Activated naive CD4-positive, alpha-beta T cell treated with anti-CD3 and anti-CD28 coated beads, Interleukin-2, amount 50 U/mL, for 24 hours (primary cell): ENCODE measurements at regions not wholly inside any gene's neighbourhood (a gene's known extent, or its start where the extent isn't known, plus 50 kb on each side); places are given as distances from the start of the nearest gene placed in this dataset.

Experiments
- H3K27ac Mint-ChIP-seq: one replicate; pipeline ENCODE4 v1.8.0; 2021; ENCODE audit warnings: mild to moderate bottlenecking, mixed read lengths
- H3K27me3 Mint-ChIP-seq: one replicate; pipeline ENCODE4 v1.8.0; 2021; ENCODE audit warnings: mixed read lengths
- H3K36me3 Mint-ChIP-seq: one replicate; pipeline ENCODE4 v1.8.0; 2021; ENCODE audit warnings: mixed read lengths
- H3K4me1 Mint-ChIP-seq: one replicate; pipeline ENCODE4 v1.8.0; 2021; ENCODE audit warnings: mixed read lengths
- H3K4me3 Mint-ChIP-seq: one replicate; pipeline ENCODE4 v1.8.0; 2021; ENCODE audit warnings: mild to moderate bottlenecking, mixed read lengths
- H3K9me3 Mint-ChIP-seq: one replicate; pipeline ENCODE4 v1.8.0; 2021; ENCODE audit warnings: mixed read lengths

DNA sequence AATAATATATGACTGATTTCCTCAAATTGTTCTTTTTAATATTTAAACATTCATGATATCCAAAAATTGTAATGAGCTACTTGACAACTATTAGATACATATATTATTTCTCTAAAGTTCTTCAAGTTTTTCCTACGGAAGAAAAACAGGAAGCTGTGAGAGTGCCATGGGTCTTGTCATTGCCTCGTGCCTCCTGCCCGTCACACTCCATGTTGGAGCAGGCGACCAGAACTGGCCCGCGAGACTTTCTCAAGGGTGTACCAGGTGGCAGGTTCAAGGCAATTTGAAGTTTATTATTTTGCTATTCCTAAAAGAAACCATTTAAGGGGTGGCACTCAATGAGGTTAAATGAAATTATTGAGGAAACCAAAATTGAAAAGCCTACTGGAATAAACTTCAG, 337.2 kb downstream of the HACE1 start:
- Mint-ChIP-seq H3K4me1 (peaks cover 5% of the 10 kb centered on the region), H3K9me3 (no peaks in the 10 kb centered on the region), H3K27me3 (peaks cover 5% of the 10 kb centered on the region), H3K4me3 (no peak overlapping the region), H3K27ac (no peak overlapping the region), H3K36me3 (no peaks in the 10 kb centered on the region)

DNA sequence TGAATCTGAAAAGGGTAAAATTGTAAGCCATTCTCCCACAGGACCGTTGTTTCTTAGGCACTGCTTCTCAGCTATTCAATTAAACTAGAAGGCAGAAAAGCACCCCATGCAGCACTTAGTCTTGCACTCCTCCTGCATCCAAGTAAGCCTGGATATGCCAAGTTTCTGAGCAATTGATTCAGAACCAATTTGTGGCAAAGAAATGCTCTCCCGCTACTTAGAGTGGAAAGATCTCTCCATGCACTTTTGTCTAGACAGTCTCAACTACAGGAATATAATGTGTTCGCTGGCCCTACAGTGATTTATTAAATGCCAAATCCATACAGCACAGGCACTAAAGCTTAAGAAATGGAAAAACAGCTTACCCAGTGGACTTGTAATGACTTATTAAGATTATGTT, 338.5 kb downstream of the HACE1 start:
- H3K27me3 Mint-ChIP-seq = peaks cover 5% of the 10 kb centered on the region
- no peak overlapping the region for H3K27ac Mint-ChIP-seq
- no peaks in the 10 kb centered on the region for H3K9me3 Mint-ChIP-seq
- H3K36me3 Mint-ChIP-seq = no peaks in the 10 kb centered on the region
- no peak overlapping the region for H3K4me3 Mint-ChIP-seq
- peaks cover 5% of the 10 kb centered on the region for H3K4me1 Mint-ChIP-seq

DNA sequence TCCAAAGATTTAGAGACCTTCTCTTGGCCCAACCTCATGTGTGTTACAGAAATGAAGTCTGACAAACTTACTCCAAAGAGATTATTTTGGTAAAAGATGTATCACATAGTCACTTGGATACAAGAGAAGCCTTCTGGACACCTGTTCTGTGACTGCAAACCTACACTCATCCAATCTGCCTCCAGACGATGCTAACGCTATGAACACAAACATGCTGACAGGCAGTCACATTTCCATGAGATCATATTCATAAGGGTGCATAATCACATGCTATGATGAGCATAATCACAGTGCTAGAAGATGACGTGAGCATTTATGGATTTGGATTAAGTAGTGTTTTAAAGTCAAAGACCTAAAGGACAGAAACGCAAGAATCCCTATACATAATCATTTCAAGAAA, 340.2 kb downstream of the HACE1 start:
- no peaks in the 10 kb centered on the region for H3K36me3 Mint-ChIP-seq
- peaks cover 5% of the 10 kb centered on the region for H3K27me3 Mint-ChIP-seq
- no peak overlapping the region for H3K4me3 Mint-ChIP-seq

DNA sequence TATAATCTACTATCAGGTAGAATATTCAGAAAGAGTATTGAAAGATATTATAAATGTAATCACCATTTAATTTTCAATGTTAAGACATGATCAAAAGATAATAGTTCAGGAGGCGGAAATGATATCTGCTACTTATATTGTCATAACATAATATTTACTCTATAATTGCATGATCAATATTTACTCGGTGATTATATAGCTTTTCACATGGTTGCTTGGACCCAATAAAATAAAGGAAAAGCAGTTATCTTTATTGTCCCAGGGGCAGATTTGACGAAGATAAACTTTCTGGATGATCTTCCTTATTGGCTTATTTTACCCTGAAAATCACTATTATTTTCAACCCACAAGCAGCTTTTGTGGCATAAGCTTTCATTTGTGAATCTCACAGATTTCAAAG, 350.4 kb downstream of the HACE1 start:
- no peak overlapping the region for H3K4me3 Mint-ChIP-seq
- H3K27ac Mint-ChIP-seq = no peak overlapping the region
- no peaks in the 10 kb centered on the region for H3K9me3 Mint-ChIP-seq

More for the DNA sequence above, 340.2 kb downstream of the HACE1 start:
- Mint-ChIP-seq H3K9me3 (no peaks in the 10 kb centered on the region), H3K27ac (no peak overlapping the region), H3K4me1 (no peaks in the 10 kb centered on the region)

DNA sequence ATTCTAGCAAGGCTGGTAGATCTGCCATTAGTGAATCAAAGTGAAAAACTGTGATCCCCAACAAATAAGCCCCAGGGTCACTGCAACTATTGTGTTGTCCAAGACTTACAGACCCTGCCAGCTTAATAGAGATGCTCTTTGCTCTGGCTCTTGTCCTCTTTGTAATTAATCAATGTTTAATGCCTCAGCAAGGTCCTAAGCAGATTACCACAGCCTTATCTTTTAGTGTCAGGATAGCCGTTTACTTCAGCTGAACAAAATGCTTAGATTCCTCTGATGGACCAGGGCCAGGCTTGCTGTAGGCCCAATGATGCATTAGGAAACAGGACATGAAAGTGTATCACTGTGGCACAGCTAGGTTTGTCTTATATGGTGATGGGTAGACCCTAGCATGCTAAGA, 353.3 kb downstream of the HACE1 start:
- no peak overlapping the region for H3K27ac Mint-ChIP-seq
- no peaks in the 10 kb centered on the region for H3K4me1 Mint-ChIP-seq
- no peaks in the 10 kb centered on the region for H3K9me3 Mint-ChIP-seq
- H3K36me3 Mint-ChIP-seq = no peaks in the 10 kb centered on the region
- H3K27me3 Mint-ChIP-seq = peaks cover 4% of the 10 kb centered on the region
- no peak overlapping the region for H3K4me3 Mint-ChIP-seq

More for the DNA sequence above, 350.4 kb downstream of the HACE1 start:
- H3K27me3 Mint-ChIP-seq = peaks cover 3% of the 10 kb centered on the region
- H3K4me1 Mint-ChIP-seq = no peaks in the 10 kb centered on the region
- H3K36me3 Mint-ChIP-seq = no peaks in the 10 kb centered on the region

DNA sequence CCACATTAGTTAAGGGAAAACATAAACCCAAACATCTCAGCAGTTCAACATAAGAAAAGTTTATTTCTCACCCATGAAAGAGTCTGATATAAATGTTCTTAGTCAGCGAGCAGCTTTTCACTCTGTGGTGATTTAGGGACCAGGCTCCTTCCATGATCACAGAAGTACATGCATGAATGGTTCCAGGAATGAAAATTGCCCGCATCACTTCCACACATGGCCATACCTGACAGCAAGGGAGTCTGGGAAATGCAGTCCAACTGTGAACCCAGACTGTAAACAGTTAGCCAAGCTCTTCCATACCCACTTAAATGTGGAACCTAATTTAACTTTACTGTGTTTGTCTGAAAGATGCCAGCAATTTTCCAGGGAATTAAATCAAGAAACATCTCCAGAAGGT, 353.9 kb downstream of the HACE1 start:
- Mint-ChIP-seq H3K9me3 (no peaks in the 10 kb centered on the region), H3K36me3 (no peaks in the 10 kb centered on the region), H3K27ac (no peak overlapping the region), H3K27me3 (peaks cover 4% of the 10 kb centered on the region), H3K4me1 (no peaks in the 10 kb centered on the region), H3K4me3 (no peak overlapping the region)

DNA sequence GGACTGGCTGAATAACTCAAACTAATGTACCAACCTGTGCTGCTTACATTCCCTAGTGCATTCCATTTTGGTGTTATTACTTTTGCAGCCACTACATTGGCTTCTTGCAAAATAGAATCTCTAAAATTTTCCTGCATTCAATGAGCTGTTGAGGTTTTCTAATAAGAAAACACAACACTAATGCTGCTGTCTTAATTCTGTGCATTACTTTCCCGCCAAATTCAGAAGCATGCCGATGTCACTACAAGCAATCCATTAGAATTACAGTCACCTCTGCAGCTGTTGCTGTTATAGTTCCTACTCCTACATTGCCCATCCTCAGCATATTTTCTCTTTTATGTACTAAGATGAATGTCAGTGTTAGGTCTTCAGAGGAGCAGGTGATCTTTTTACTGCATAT, 359.5 kb downstream of the HACE1 start:
- Mint-ChIP-seq H3K27me3 (peaks cover 3% of the 10 kb centered on the region), H3K4me1 (no peaks in the 10 kb centered on the region), H3K4me3 (no peak overlapping the region), H3K27ac (no peak overlapping the region), H3K9me3 (no peaks in the 10 kb centered on the region), H3K36me3 (no peaks in the 10 kb centered on the region)

DNA sequence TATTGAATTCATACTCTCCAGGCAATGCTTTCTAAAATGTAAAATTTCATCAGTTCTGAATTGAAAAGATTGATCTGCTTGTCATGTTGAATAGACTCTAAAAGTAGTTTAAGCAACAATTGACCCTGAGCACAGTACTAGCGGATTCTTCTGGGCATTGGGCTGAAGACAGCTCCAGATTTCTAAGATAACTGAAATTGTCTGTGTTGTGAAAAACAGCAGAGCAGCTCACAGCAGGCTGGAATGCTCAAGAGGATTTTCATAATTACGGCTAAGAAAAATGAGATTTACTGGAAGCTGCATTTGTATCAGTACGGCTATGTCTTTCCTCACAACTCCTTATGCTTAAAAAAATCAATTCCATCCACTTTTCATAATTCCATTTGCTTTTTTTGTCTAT, 373.7 kb downstream of the HACE1 start:
- H3K36me3 Mint-ChIP-seq = no peaks in the 10 kb centered on the region

DNA sequence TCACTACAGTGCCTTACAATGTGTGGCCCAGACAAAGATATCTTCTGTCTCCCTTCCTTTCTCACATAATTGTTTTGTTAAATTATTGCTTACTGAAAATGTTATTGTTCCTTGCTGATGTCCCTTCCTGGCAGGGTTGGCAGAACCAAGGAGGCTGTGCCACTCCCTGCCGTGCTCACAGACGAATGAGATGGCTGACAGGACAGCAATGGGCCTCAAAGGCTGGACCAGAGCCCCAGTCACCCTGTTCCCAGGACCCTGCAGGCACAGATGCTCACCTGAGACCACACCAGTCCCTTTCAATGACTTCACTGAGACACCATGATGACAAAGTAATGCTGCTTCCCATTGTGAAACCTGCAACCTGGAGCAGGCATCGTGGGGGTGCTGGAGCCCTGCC, 375.1 kb downstream of the HACE1 start:
- H3K4me1 Mint-ChIP-seq = no peaks in the 10 kb centered on the region
- H3K4me3 Mint-ChIP-seq = no peak overlapping the region
- no peaks in the 10 kb centered on the region for H3K36me3 Mint-ChIP-seq

More for the DNA sequence above, 373.7 kb downstream of the HACE1 start:
- H3K4me1 Mint-ChIP-seq = no peaks in the 10 kb centered on the region
- no peaks in the 10 kb centered on the region for H3K9me3 Mint-ChIP-seq
- peaks cover 2% of the 10 kb centered on the region for H3K27me3 Mint-ChIP-seq
- H3K4me3 Mint-ChIP-seq = no peak overlapping the region
- H3K27ac Mint-ChIP-seq = no peak overlapping the region

DNA sequence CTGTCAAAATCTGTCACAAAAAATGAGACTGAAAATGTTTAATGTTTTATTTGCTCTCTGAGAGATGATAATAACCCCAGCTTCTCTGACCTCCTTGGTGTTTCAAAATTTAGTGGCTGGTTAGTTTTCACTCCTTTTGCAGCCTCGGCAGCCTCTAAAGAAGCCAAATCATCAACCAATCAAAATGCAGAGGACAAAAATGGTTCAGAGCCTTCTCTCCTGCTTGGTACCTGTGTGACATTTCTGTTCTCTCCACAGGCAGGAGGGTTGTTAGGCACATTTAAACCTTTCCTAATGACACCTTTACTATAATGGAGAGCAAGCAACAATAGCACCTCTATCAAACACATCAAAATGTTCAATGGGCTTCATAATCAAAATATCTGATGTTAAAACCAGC, 375.5 kb downstream of the HACE1 start:
- no peaks in the 10 kb centered on the region for H3K9me3 Mint-ChIP-seq

More for the DNA sequence above, 375.1 kb downstream of the HACE1 start:
- H3K27ac Mint-ChIP-seq = no peak overlapping the region
- H3K27me3 Mint-ChIP-seq = peaks cover 2% of the 10 kb centered on the region
- H3K9me3 Mint-ChIP-seq = no peaks in the 10 kb centered on the region

DNA sequence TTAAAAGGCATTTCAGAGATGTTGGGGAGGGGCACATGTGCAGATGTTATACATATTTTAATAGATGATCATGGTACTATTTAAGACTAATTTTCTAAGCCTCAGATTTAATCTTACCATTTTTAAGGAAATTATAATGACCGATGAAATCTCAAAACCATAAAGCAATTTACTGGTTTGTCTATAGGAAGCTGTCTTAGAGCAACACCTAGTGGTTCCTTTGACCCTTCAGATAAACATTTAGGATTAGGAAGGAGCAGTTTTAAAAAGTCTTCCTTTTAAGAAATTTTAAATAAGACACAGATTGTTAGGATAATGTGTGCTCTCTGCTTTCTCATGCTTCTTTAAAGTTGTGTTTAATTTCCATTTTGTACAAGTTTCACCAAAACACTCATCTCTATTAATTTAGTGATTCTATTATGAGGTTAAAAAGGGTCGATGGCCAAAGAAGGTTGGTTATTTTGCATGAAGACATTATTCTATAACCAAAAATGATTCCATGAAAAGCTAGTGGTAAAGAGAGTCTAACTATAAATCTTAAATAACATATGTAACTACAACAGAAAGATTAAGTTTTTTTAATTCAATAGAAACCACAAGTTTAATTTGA, 376.4 kb downstream of the HACE1 start:
- Mint-ChIP-seq H3K4me1 (no peaks in the 10 kb centered on the region), H3K36me3 (no peaks in the 10 kb centered on the region), H3K27me3 (peaks cover 1% of the 10 kb centered on the region), H3K9me3 (no peaks in the 10 kb centered on the region), H3K27ac (no peak overlapping the region), H3K4me3 (no peak overlapping the region)

More for the DNA sequence above, 375.5 kb downstream of the HACE1 start:
- Mint-ChIP-seq H3K4me3 (no peak overlapping the region), H3K27ac (no peak overlapping the region), H3K27me3 (peaks cover 2% of the 10 kb centered on the region), H3K4me1 (no peaks in the 10 kb centered on the region), H3K36me3 (no peaks in the 10 kb centered on the region)

DNA sequence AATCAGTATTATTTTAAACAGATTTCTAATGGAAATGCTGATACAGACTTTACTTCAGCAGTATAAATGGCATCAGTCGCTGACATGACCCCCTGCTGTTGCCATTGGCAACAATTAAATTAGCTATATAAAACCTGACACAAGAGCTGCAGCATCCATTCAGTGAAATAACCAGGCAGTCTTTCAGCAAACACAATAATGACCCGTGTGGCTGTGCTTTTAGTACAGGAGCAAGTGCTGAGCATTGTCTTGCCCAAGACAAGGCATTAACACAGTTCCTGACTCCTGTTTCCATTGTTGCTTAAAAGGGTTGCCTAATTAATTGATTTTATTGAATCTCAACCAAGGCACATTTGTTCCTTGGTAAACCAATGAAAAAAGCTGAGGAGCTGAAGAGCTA, 382.1 kb downstream of the HACE1 start:
- Mint-ChIP-seq H3K4me1 (no peaks in the 10 kb centered on the region), H3K4me3 (no peak overlapping the region), H3K27ac (no peak overlapping the region), H3K9me3 (no peaks in the 10 kb centered on the region), H3K27me3 (no peaks in the 10 kb centered on the region), H3K36me3 (no peaks in the 10 kb centered on the region)

DNA sequence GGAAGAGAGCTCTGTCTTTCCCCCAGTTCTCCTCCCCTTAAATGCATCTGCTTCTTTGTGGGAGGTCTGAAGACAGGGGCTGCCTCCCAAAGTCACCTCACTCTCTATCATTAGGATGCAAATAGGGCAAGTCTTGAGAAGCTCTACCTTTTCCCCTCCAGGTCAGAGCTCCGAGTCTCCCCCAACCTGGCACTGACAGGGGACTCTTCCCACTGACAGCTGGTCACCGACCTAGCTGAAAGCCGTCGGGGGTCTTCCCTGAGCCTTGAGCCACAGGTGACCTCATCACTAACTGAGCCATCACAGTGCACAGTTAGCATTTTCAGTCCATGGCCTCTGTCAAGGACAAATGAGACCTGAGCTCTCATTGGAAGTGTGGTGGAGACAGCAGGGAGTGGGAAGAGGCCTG, 386.7 kb downstream of the HACE1 start:
- Mint-ChIP-seq H3K4me3 (no peak overlapping the region), H3K4me1 (no peaks in the 10 kb centered on the region), H3K27me3 (no peaks in the 10 kb centered on the region), H3K27ac (no peak overlapping the region), H3K36me3 (no peaks in the 10 kb centered on the region), H3K9me3 (no peaks in the 10 kb centered on the region)

DNA sequence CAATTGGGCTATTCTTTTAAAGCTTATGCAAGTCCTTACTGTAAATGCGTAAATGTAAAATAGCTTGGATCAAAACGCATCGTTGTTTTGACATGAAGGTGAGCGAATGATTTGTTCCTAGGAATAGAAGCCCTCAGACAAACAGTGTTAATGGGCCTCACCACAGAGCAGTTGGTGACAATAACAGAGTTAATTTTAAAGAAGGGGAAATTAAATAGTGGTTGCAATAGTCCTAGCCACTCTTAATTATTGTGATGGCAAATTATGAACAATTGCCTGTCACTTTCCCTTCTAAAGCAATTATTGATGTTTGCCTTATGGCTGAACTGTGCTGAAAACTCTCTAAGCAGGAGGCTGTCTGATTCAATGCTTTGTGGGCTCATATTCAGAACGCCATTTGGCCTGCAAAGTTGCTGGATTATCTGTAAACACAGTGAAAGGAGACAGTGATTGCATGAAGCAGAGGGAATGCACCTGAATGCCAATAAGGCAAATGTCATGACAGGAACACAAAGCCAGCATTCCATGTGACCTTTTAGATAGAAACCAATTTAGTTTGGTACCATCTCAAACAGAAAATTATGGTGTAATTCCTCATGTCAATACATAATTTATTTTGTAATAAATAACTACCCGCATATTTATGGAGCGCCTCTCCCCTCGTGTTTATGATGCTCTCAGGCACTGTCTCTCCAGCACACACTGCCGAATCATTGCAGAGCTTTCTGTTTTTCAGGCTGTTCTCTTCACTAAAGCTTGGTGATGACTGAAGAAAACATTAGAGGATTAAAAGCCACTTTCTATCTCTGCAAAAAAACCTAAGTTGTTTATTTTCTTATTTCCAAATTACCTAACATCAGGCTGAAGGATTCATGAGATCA, 387.5 kb downstream of the HACE1 start:
- Mint-ChIP-seq H3K9me3 (no peaks in the 10 kb centered on the region), H3K27ac (no peak overlapping the region), H3K4me3 (no peak overlapping the region), H3K36me3 (no peaks in the 10 kb centered on the region), H3K4me1 (no peaks in the 10 kb centered on the region), H3K27me3 (no peaks in the 10 kb centered on the region)

DNA sequence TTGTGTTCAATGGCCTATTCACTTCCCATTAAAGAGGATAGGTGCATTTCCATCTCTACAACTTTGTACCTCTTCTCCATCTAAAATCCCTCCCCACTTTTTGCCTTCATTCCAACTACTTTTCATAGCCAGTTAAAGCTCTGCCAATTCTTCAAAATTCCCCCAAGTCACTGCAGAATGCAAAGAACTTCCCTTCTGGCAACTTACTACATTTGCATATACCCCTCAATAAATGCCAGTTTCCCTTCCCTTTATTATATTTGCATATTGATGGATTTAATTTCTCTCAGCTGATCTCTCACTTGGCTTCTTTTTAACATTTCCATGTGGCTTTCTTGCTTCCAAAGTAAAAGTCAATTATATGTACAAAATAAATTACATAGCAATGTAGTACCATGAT, 393.4 kb downstream of the HACE1 start:
- Mint-ChIP-seq H3K27ac (no peak overlapping the region), H3K4me1 (no peaks in the 10 kb centered on the region), H3K36me3 (no peaks in the 10 kb centered on the region), H3K27me3 (no peaks in the 10 kb centered on the region), H3K9me3 (no peaks in the 10 kb centered on the region), H3K4me3 (no peak overlapping the region)

DNA sequence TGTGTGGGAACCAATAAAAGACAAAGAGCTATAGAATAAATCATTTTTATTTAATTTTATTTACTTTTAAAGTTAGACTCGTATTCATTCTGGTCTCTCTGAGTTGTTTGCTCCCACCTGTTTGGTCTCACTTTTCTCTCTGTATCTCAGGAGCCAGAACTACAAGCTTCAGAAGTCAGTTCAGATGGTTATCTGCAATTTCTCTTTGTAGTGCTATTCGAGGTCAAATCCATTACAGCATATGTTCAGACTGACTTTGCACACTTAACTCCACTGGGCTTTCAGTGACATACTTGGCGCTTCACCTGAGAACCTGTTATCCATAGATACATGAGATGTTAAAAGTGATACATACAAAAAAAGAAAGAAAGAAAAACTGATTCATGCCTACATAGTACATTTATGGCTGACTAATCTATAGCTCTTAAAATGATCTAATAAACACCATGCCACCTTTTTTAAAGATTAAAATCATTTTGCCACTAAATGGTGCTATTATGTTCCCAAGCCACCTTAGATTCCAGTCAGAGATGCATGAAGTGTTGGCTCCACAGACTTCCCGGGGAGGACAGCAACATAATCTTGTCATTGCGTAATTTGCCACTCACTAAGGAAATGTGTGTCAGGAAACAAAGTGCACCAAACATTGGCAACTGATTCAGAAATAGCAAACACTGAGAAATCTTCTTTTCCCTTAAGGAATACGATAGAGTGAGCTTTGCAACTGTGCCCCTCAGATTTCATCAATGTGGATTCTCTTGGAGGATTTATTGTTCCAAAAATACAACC, 396.7 kb downstream of the HACE1 start:
- Mint-ChIP-seq H3K36me3 (no peaks in the 10 kb centered on the region), H3K9me3 (no peaks in the 10 kb centered on the region), H3K4me1 (no peaks in the 10 kb centered on the region), H3K27ac (no peak overlapping the region), H3K27me3 (no peaks in the 10 kb centered on the region), H3K4me3 (no peak overlapping the region)
